ENCODE measurements at regions not wholly inside any gene's neighbourhood (a gene's known extent, or its start where the extent isn't known, plus 50 kb on each side); places are given as distances from the start of the nearest gene placed in this dataset.

- H3K27me3 ChIP-seq (ENCODE audit: low read length) = no peaks in the 10 kb centered on the region
- no peak overlapping the region for H3K4me2 ChIP-seq (ENCODE audit: low read depth, low read length, poor library complexity, severe bottlenecking)
- TF ChIP-seq CTCF (IDR thresholded peaks at IDR 0.05; ENCODE audit: insufficient read depth, low read length, poor library complexity, severe bottlenecking) (no peak), EZH2phosphoT487 (conservative IDR thresholded peaks at IDR 0.05; ENCODE audit: low read length) (no peak)
- no peak overlapping the region for H3K4me3 ChIP-seq (ENCODE audit: insufficient read depth, low read length, poor library complexity, severe bottlenecking)
- H3K79me2 ChIP-seq (ENCODE audit: insufficient read depth, low read length) = no peaks in the 10 kb centered on the region
- H3F3A ChIP-seq (ENCODE audit: insufficient read depth) = no peaks in the 10 kb centered on the region
- H3K9me3 ChIP-seq (ENCODE audit: insufficient read depth, low read length) = no peaks in the 10 kb centered on the region
- no peak overlapping the region for H3K27ac ChIP-seq (ENCODE audit: low read depth, low read length)
- no peaks in the 10 kb centered on the region for H4K20me1 ChIP-seq (ENCODE audit: low read depth, low read length)
- H3K9ac ChIP-seq (ENCODE audit: low read length) = no peak overlapping the region
- H2AFZ ChIP-seq (ENCODE audit: low read depth, low read length, severe bottlenecking) = no peak overlapping the region
- no peaks in the 10 kb centered on the region for H3K36me3 ChIP-seq (ENCODE audit: low read length)
- H3K9me2 ChIP-seq (replicated peaks; ENCODE audit: insufficient read depth, low read length) = no peaks in the 10 kb centered on the region; the same call in 1 of the 2 replicates
These were observed 119.6 kb upstream of the SSTR4 start for GRCh38 chr20:22915512-22915911.

GRCh38 chr20:22916021-22916842 lies 118.9 kb upstream of the SSTR4 start:
- Histone ChIP-seq H3K79me2 (ENCODE audit: insufficient read depth, low read length) (no peaks in the 10 kb centered on the region), H3K4me2 (ENCODE audit: low read depth, low read length, poor library complexity, severe bottlenecking) (no peak overlapping the region), H3K9me3 (ENCODE audit: insufficient read depth, low read length) (no peaks in the 10 kb centered on the region), H3K9ac (ENCODE audit: low read length) (no peak overlapping the region), H2AFZ (ENCODE audit: low read depth, low read length, severe bottlenecking) (no peak overlapping the region), H4K20me1 (ENCODE audit: low read depth, low read length) (no peaks in the 10 kb centered on the region), H3F3A (ENCODE audit: insufficient read depth) (no peaks in the 10 kb centered on the region), H3K4me3 (ENCODE audit: insufficient read depth, low read length, poor library complexity, severe bottlenecking) (no peak overlapping the region), H3K9me2 (replicated peaks; ENCODE audit: insufficient read depth, low read length) (no peaks in the 10 kb centered on the region; the same call in 1 of the 2 replicates), H3K27ac (ENCODE audit: low read depth, low read length) (no peak overlapping the region), H3K36me3 (ENCODE audit: low read length) (no peaks in the 10 kb centered on the region), H3K27me3 (ENCODE audit: low read length) (no peaks in the 10 kb centered on the region)
- no peak for TF ChIP-seq EZH2phosphoT487 (conservative IDR thresholded peaks at IDR 0.05; ENCODE audit: low read length)
- TF ChIP-seq CTCF (IDR thresholded peaks at IDR 0.05; ENCODE audit: insufficient read depth, low read length, poor library complexity, severe bottlenecking) = no peak

- Histone ChIP-seq H3K36me3 (ENCODE audit: low read length) (no peaks in the 10 kb centered on the region), H3K27me3 (ENCODE audit: low read length) (no peaks in the 10 kb centered on the region), H3K79me2 (ENCODE audit: insufficient read depth, low read length) (no peaks in the 10 kb centered on the region), H3K9ac (ENCODE audit: low read length) (no peak overlapping the region), H3K27ac (ENCODE audit: low read depth, low read length) (no peak overlapping the region), H3K4me2 (ENCODE audit: low read depth, low read length, poor library complexity, severe bottlenecking) (no peak overlapping the region), H3F3A (ENCODE audit: insufficient read depth) (no peaks in the 10 kb centered on the region), H2AFZ (ENCODE audit: low read depth, low read length, severe bottlenecking) (no peak overlapping the region), H3K9me3 (ENCODE audit: insufficient read depth, low read length) (no peaks in the 10 kb centered on the region), H3K9me2 (replicated peaks; ENCODE audit: insufficient read depth, low read length) (no peaks in the 10 kb centered on the region; the same call in 1 of the 2 replicates), H3K4me3 (ENCODE audit: insufficient read depth, low read length, poor library complexity, severe bottlenecking) (no peak overlapping the region), H4K20me1 (ENCODE audit: low read depth, low read length) (no peaks in the 10 kb centered on the region)
- TF ChIP-seq CTCF (IDR thresholded peaks at IDR 0.05; ENCODE audit: insufficient read depth, low read length, poor library complexity, severe bottlenecking) (no peak), EZH2phosphoT487 (conservative IDR thresholded peaks at IDR 0.05; ENCODE audit: low read length) (no peak)
These were observed 116.7 kb upstream of the SSTR4 start for GRCh38 chr20:22918286-22918983.

Measured in SU-DHL-6 (cell line).